SK-N-MC (cell line): ENCODE measurements at regions not wholly inside any gene's neighbourhood (a gene's known extent, or its start where the extent isn't known, plus 50 kb on each side); places are given as distances from the start of the nearest gene placed in this dataset.

Experiments used
- EZH2 ChIP-seq: fragments of 200-600 bp; sonication (generic); IDR thresholded peaks from one replicate; pipeline ENCODE4 v1.6.1; 2017; ENCODE audit warnings: antibody characterized with exemption
- POLR2AphosphoS5 ChIP-seq: IDR thresholded peaks from 2 replicates; pipeline ENCODE4 v1.6.1; 2012; ENCODE audit warnings: mild to moderate bottlenecking, low read depth, low read length, borderline replicate concordance

DNA sequence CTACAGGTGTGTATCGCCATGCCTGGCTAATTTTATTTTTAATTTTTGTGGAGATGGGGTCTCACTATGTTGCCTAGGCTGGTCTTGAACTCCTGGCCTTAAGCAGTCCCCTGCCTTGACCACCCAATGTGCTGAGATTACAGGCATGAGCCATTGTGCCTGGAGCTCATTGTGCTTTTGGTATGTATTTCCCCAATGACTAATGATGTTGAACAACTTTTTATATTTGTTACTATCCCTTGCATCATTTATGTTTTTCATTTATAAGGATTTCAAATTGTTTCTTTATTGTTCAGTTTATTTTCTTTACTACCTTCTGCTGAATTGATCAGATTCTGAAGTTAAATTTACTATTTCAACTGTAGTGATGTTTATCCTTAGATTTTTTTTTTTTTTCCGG lies 199.7 kb downstream of the CEP135 start:
- TF ChIP-seq POLR2AphosphoS5 (no peak), EZH2 (no peak)
